ENCODE measurements at regions not wholly inside any gene's neighbourhood (a gene's known extent, or its start where the extent isn't known, plus 50 kb on each side); places are given as distances from the start of the nearest gene placed in this dataset.

- no peak overlapping the region for H3K4me2 ChIP-seq
- no peaks in the 10 kb centered on the region for H3K36me3 ChIP-seq (ENCODE audit: insufficient read depth)
- H3K4me3 ChIP-seq (IDR thresholded peaks at IDR 0.05; ENCODE audit: insufficient read depth, low read depth, low read length), result no peak overlapping the region
- H4K20me1 ChIP-seq (ENCODE audit: insufficient read depth), result no peaks in the 10 kb centered on the region
- no peak overlapping the region for H2AFZ ChIP-seq (ENCODE audit: low read depth)
- H3K4me1 ChIP-seq (ENCODE audit: low read depth, poor library complexity, severe bottlenecking), result no peaks in the 10 kb centered on the region
- no peaks in the 10 kb centered on the region for H3K27me3 ChIP-seq (ENCODE audit: insufficient read depth, low read depth)
- no peak overlapping the region for H3K9ac ChIP-seq
- no peak overlapping the region for H3K27ac ChIP-seq
- H3K79me2 ChIP-seq (ENCODE audit: insufficient read depth, low read depth), result no peaks in the 10 kb centered on the region
- no peak for TF ChIP-seq CTCF (conservative IDR thresholded peaks at IDR 0.05; ENCODE audit: low read depth, low read length)
Observed at GRCh38 chr3:158916111-158916510, 114.3 kb downstream of the MFSD1 start.

- Histone ChIP-seq H3K36me3 (ENCODE audit: insufficient read depth) (no peaks in the 10 kb centered on the region), H3K27ac (no peak overlapping the region), H3K27me3 (ENCODE audit: insufficient read depth, low read depth) (no peaks in the 10 kb centered on the region), H2AFZ (ENCODE audit: low read depth) (no peak overlapping the region), H3K4me3 (IDR thresholded peaks at IDR 0.05; ENCODE audit: insufficient read depth, low read depth, low read length) (no peak overlapping the region), H3K9ac (no peak overlapping the region), H3K4me1 (ENCODE audit: low read depth, poor library complexity, severe bottlenecking) (no peaks in the 10 kb centered on the region), H4K20me1 (ENCODE audit: insufficient read depth) (no peaks in the 10 kb centered on the region), H3K79me2 (ENCODE audit: insufficient read depth, low read depth) (no peaks in the 10 kb centered on the region), H3K4me2 (no peak overlapping the region)
- TF ChIP-seq CTCF (conservative IDR thresholded peaks at IDR 0.05; ENCODE audit: low read depth, low read length), result peak; percentile 77
Observed at GRCh38 chr3:158918008-158918407, 116.2 kb downstream of the MFSD1 start.

- no peak overlapping the region for H3K4me2 ChIP-seq
- H3K4me1 ChIP-seq (ENCODE audit: low read depth, poor library complexity, severe bottlenecking), result no peaks in the 10 kb centered on the region
- no peaks in the 10 kb centered on the region for H3K79me2 ChIP-seq (ENCODE audit: insufficient read depth, low read depth)
- H3K36me3 ChIP-seq (ENCODE audit: insufficient read depth), result no peaks in the 10 kb centered on the region
- no peak for TF ChIP-seq CTCF (conservative IDR thresholded peaks at IDR 0.05; ENCODE audit: low read depth, low read length)
- no peak overlapping the region for H3K9ac ChIP-seq
- no peaks in the 10 kb centered on the region for H3K27me3 ChIP-seq (ENCODE audit: insufficient read depth, low read depth)
- H2AFZ ChIP-seq (ENCODE audit: low read depth), result no peak overlapping the region
- no peaks in the 10 kb centered on the region for H4K20me1 ChIP-seq (ENCODE audit: insufficient read depth)
- no peak overlapping the region for H3K27ac ChIP-seq
- no peak overlapping the region for H3K4me3 ChIP-seq (IDR thresholded peaks at IDR 0.05; ENCODE audit: insufficient read depth, low read depth, low read length)
Observed at GRCh38 chr3:158918451-158918850, 116.6 kb downstream of the MFSD1 start.

- no peak overlapping the region for H3K27ac ChIP-seq
Observed at GRCh38 chr3:158920371-158920770, 118.5 kb downstream of the MFSD1 start.

More at GRCh38 chr3:158920371-158920770, 118.5 kb downstream of the MFSD1 start:
- H3K4me1 ChIP-seq (ENCODE audit: low read depth, poor library complexity, severe bottlenecking), result no peaks in the 10 kb centered on the region
- H3K79me2 ChIP-seq (ENCODE audit: insufficient read depth, low read depth), result no peaks in the 10 kb centered on the region
- H3K27me3 ChIP-seq (ENCODE audit: insufficient read depth, low read depth), result no peaks in the 10 kb centered on the region
- H2AFZ ChIP-seq (ENCODE audit: low read depth), result no peak overlapping the region
- H3K9ac ChIP-seq, result no peak overlapping the region
- no peaks in the 10 kb centered on the region for H3K36me3 ChIP-seq (ENCODE audit: insufficient read depth)
- no peak for TF ChIP-seq CTCF (conservative IDR thresholded peaks at IDR 0.05; ENCODE audit: low read depth, low read length)
- H4K20me1 ChIP-seq (ENCODE audit: insufficient read depth), result no peaks in the 10 kb centered on the region
- no peak overlapping the region for H3K4me3 ChIP-seq (IDR thresholded peaks at IDR 0.05; ENCODE audit: insufficient read depth, low read depth, low read length)
- H3K4me2 ChIP-seq, result no peak overlapping the region

All from KMS-11 (cell line).